ENCODE measurements at regions not wholly inside any gene's neighbourhood (a gene's known extent, or its start where the extent isn't known, plus 50 kb on each side); places are given as distances from the start of the nearest gene placed in this dataset.

DNA sequence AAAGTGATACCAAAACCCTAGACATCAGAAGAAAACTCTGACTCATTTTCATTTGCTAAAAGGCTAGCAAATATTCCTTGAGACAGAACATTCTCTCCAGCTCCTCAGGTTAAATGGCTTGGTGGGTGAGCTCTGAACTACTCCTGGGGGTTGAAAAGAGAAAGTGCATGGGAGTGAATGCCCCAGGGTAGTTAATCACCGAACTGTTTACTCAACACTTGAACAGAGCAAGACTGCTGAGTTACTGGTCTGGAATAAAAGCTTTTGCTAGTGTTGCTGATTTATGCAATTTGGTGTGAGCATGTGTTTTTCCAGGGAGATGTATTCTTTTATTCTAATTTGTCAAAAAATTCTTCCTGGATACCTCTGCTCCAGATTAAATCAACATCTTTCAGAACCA, 88.3 kb upstream of the PRDM9 start:
- TF ChIP-seq, protein P1, sequence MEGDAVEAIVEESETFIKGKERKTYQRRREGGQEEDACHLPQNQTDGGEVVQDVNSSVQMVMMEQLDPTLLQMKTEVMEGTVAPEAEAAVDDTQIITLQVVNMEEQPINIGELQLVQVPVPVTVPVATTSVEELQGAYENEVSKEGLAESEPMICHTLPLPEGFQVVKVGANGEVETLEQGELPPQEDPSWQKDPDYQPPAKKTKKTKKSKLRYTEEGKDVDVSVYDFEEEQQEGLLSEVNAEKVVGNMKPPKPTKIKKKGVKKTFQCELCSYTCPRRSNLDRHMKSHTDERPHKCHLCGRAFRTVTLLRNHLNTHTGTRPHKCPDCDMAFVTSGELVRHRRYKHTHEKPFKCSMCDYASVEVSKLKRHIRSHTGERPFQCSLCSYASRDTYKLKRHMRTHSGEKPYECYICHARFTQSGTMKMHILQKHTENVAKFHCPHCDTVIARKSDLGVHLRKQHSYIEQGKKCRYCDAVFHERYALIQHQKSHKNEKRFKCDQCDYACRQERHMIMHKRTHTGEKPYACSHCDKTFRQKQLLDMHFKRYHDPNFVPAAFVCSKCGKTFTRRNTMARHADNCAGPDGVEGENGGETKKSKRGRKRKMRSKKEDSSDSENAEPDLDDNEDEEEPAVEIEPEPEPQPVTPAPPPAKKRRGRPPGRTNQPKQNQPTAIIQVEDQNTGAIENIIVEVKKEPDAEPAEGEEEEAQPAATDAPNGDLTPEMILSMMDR (IDR thresholded peaks at IDR 0.05; ENCODE audit: low read depth, low read length, poor library complexity, severe bottlenecking), result no peak
- no peak for TF ChIP-seq EZH2phosphoT487 (IDR thresholded peaks at IDR 0.05; ENCODE audit: borderline replicate concordance, low read length)

Measured in DOHH2 (cell line).